NOMO-1 treated with dmso at 0.1 percent for 144 hours (cell line): ENCODE measurements at regions not wholly inside any gene's neighbourhood (a gene's known extent, or its start where the extent isn't known, plus 50 kb on each side); places are given as distances from the start of the nearest gene placed in this dataset.
A peak's percentile ranks its signal among the peaks of the same experiment; 100 is the strongest.
"Not testable (repeated sequence)": the region's sequence is repeated elsewhere in the genome, so short reads cannot be mapped to it uniquely, and the experiment has no call there.

Experiments
- DNase-seq: peaks from one replicate; lab custom pipeline; 2025; ENCODE audit not compliant: unreplicated experiment; lab: John Stamatoyannopoulos, UW

DNA sequence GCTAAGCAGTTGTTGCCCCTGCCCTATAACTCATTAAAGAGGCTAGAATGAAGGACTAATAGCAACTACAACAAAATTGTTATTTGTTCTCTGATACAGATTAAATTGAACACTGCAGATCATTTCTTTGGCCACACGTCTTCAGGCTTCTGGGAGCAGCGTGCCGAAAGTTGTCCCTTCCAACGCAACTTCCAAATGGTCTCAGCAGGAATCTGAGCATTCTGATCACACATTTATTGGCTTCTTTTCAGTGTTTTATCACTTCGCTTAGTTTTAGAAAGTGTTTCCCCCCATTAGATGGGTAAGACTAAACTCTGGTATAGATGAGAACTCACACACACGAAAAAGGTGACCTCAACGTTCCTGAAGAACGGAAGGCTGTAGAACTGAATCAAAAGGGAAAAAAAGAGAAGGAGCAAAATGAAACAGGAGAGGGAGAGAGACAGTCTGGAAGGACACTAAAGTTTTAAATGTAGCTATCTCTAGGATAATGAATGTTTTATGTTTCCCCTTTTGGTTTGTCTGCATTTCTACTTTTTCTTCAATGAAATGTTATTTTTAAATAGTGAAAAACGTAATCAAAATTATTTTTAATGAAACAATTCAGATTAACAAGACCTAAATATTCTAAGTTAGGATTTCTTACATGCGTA, 336.5 kb downstream of the RRAGC start:
- DNase-seq, result no peak

DNA sequence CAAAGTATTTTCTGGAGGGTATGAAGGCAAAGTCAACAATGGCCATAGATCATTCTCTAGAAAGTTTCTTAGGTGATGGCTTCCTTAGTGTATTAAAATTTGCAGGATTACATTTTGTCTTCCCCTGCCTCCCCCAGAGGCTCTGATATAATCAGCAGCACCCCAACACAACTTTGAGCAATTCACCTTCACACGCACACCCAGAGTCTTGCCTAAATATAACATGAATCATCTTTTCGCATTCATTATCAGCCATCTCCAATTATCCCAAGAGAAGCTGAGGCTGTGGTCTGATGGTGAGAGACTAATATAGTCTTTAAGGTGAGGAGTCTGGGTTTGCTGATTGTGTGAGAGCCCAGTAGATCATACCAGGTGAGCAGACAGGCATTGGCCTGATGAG, 343.0 kb downstream of the RRAGC start:
- no peak for DNase-seq

DNA sequence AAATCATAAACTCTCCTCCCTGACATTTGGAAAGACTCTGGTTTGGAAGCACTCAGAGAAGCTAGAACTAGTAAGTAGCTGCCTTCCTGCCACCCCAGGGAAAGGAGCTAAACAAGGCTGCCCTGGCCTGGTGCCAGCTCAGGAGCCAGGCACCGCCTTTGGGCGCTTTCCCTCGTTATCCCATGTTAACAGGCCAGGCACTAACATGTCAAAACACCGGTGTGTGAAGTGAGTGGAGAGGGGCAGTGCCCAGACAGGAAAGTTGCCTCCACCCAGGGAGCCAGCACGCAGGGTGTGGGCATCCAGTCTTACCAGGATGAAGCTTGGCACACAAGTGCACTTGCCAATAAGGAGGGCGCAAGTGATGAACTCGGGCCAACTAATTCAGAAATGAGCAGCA, 346.8 kb downstream of the RRAGC start:
- DNase-seq, result no peak

DNA sequence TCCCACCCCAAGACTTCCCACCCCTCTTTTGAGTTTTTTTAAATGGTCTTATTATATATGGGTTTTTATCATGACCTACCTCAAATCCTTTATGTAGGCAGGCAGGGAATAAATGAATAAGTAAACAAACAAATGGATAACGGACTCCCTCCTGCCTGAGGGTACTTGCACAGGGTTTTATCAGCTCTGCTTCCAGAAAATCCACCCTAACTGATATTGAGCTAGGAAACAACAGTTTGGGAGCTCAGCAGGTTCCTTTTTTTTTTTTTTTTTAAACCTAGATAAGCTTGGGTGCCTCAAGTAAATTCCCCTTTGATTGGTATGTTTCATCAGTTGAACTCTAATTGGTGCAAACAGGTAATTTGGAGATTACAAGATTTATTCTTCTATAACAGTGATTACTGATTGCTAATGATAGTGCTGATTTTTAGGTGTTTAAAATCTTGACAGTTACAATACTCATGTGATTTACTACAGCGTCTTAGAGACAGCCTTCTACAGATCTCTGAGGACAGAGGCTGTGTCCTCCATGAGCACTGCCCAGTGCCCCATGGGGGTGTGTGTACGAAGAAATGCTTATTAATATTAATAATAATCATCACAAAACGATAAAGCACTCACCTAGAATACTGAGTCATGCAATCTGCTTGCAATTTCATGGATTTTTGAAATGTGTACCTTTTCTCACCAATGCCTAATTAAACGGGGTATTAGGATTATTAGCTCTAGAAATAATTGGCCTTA, 347.4 kb downstream of the RRAGC start:
- DNase-seq, result no peak

DNA sequence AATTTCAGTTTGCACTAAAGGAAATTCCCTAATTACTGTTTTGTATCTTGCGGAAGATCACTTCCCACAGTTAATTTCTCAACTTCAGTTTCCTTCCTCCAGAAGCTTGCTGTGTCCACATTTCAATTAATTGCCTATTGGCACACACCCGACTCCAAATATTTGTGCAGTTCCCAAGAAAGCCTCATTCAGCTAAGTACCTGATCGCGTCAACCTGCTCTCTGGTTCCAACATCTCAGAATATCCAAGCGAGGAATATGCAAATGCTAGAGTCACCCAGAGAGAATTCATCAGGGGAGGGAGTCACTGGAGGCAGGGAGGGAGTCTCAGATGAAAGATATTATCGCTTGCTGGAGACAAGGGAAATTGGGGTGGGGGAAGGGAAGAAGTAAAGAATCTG, 351.3 kb downstream of the RRAGC start:
- no peak for DNase-seq

DNA sequence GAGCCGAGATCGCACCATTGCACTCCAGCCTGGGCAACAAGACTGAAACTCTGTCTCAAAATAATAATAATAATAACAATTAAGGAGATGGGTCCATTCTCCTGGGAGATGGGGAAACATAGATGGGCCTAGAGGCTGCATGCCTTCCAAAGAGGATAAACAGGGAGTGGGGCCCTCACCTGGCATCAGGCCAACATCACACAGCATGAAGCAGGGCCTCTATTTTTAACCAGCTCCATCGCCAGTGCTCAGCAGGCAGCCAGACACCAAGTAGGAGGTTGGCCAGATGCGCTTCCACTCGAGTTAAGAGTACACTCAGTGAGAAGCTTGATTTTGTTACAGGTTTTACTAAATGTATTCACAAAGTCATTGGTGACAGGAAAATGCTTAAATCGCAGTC, 352.0 kb downstream of the RRAGC start:
- no peak for DNase-seq

DNA sequence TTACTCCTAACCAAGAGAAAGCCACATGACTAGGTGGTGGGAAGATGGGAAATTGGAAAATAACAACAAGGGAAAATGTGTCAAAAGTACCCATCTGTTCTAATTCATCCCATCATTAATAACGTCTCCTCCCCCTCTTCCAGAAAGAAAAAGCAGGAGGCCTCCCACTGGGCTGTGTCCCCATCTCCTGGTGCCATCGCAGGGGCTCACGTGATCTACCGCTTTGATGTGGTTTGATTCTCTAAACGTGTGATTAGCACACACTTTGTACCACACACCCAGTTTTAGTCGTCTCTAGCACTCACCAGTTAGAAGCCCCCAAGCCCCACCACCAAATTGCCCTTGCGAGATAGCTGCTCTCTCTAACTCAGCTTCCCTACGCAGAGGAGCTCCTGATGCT, 353.6 kb downstream of the RRAGC start:
- DNase-seq, result no peak

DNA sequence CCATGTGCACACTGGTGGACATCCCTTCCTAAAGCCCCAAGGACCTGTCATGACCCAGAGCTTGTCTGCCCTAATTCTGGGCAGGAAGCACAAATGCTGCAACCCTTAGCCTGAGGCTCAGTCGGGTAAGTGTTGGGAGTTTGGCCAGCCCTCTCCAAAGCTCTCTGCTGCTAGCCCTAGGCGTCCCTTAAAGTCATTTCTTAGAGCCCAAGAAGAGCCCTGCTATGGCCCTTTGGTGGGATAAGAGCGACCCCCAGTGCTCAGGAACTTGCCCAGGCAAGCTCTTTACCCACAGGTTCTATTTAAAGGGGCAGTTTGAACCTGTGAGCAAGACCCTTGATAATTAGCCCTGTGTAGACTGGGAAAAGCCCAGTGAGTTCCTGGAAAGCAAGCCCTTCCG, 356.8 kb downstream of the RRAGC start:
- no peak for DNase-seq

DNA sequence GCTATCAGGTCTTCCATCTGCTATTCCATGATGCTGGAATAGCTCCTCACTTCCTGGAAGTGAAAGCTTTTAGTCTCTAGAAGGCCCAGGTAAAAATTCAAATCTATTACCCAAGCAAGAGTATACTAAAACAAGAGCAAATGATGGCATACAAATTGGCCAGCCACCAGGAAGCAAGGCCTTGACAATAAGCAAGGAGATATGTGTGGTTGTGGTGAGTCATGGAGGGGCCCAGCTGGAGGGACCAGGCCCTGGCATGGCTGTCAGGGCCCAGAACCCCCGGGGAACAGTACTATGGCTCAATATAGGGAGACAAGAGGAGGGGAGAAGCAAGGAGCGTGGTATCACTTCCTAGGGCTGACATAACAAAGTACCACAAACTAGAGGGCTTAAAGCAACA, 358.7 kb downstream of the RRAGC start:
- DNase-seq, result peak; percentile 28

DNA sequence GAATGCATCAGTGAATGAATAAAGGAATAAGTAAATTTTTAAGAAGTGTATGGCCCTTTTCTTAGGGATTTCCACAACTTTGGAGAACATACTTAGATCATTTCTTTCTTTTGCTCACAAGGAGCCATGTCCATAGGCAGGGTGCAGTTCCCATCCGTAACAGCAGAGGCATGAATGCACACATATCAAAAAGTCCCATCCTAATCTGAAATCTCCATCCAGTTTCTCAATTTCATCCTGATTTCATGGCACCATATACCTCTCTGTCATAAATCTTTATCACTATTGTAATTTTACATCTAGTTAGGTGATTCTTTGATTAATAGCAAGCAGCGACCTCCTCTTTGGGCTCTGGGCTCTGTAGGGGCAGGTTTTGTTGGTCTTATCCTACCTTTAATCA, 359.2 kb downstream of the RRAGC start:
- no peak for DNase-seq

DNA sequence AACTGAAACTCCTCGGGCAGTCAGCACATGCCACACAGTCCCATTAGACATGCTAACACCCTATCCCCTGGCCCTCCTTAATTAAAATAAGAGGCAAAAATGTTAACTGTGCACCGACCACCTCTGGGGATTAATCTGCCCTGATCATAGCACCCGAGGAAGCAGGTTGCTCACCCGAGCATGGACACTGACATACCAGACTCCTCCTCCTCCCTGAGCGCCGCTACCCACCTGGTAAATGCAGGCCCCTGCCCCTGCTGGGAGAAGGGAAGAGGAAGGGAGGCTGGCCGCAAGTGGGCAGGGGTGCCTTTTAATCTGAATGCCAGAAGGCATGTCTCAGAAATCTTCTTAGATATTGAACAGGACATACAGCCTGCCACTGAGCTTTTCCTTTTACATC, 360.9 kb downstream of the RRAGC start:
- no peak for DNase-seq

DNA sequence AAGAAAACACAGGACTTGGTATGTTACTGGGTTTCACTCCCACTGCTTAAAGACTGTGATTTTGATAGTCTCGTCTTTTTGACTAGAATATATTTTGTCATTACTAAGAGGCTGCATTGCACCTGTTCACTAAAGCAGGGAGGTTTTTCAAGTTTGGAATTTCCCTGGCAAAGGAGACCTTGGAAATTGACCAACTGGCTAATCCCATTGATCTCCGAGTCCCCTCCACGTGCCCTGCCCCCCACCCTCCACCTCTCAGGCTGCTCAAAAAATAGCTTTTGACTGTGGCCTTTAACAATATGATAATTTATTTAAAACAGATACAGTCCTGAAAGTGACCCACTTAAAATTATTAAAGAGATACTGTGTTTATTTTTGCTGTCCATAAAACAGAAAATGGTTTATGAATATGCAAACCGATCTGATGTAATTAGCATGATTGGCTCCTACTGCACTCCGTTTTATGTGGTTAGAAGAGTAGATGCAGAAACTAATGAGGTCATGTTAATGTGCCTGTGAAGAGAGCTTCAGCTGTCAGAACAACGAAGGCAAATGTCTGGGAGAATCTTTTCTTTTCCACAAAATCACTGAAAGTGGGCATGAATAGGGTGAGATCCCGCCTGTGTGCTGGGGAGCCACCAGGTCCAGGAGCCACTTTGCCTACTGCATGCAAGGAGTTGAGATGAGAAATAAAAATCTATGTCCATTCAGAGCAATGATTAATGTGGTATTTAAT, 361.5 kb downstream of the RRAGC start:
- DNase-seq, result no peak

DNA sequence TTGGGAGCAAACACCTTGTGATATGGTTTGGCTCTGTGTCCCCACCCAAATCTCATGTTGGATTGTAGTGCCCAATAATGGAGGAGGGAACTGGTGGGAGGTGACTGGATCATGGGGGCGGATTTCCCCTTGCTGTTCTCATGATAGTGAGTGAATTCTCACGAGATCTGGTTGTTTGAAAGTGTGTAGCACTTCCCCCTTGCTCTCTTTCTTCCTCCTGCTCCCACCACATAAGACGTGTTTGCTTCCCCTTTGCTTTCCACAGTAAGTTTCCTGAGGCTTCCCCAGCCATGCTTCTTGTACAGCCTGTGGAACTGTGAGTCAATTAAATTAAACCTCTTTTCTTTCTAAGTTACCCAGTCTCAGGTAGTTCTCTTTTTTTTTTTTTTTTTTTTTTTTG, 366.3 kb downstream of the RRAGC start:
- DNase-seq, result peak; percentile 35

DNA sequence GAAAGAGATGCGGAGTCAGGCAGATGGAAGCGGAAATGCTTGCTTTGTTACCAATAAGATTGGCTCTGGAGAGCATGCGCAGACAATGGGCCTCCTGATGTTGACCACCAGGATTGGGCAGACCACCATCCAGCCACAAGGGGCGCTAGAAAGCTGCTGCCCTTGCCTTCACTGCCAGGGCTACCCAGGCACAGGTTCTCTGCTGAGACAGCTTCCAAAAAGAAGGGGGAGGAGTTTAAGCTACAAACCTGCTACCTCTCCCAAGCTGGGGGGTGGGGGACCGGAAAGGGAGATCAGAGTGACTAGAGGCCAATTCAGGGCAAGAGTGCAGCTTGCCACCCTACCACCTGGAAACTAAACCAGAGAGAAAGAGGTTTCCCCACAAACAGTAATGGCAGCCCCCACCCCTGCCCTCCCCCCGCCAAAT, 369.7 kb downstream of the RRAGC start:
- DNase-seq, result no peak

DNA sequence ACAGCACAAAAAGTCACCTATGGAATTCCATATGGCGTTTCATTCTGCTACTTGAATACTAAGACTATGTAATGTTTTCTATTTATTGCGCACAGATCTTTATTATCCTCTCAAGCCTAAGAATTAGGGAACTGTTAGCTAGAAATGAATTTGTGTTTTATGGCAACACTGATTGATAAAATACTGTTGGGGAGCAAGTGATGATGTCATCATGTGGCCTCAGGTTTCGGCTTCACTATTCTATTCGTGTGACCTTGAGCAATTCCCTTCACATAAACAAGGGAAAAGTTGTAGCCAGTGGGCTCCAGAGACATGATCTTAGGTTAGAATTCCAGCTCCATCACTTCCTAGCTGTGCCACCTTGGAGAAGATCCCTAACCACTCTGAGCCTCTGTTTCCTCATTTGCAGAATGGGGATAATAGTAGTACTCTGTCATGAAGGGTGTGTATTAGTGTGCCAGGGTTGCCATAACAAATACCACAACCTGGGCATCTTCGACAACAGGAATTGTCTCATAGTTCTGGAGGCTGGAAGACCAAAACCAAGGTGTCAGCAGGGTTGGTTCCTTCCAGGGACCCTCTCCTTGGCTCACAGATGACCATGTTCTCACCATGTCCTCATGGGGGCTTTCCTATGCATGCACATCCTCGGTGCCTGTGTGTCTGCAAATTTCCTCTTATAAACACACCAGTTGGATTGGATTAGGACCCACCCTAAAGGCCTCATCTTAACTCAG, 371.2 kb downstream of the RRAGC start:
- DNase-seq, result no peak

DNA sequence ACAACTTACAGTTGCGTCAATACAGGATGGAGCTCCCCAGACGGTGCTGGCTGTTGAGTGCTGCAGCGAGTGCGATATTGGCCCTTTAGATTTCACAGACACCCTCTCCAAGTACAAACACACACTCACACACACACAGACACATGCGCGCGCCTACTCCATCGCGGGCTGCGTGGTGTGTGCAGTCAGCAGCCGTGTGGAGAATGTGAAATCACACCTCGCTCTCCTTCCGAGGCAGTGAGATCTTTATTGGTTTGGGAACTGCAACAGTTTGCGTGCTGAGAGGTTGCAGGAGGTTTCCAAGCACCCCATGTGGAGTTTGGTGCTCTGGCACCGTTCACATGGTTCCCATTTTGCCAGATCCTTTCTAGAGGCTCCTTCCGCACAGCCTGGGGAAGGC, 372.2 kb downstream of the RRAGC start:
- DNase-seq, result no peak

DNA sequence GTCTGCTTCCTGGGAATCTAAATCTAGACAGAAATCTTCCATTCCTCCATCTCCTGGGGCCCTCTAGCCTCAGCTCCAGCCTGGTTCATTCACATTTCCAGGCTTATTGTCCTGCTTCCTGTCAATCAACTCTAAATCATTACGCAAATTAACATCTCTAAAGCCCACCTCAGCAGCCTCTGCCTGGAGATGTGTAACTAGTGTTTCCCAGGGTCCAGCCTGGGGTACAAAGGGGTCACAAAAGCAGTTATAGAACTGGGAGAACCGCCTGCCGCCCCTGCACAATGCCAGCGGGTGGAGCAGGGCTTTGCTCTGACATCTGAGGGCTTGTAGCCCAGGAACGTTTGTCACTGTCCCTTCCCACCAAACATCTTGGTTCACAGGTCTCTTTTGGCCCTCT, 373.5 kb downstream of the RRAGC start:
- DNase-seq, result no peak

DNA sequence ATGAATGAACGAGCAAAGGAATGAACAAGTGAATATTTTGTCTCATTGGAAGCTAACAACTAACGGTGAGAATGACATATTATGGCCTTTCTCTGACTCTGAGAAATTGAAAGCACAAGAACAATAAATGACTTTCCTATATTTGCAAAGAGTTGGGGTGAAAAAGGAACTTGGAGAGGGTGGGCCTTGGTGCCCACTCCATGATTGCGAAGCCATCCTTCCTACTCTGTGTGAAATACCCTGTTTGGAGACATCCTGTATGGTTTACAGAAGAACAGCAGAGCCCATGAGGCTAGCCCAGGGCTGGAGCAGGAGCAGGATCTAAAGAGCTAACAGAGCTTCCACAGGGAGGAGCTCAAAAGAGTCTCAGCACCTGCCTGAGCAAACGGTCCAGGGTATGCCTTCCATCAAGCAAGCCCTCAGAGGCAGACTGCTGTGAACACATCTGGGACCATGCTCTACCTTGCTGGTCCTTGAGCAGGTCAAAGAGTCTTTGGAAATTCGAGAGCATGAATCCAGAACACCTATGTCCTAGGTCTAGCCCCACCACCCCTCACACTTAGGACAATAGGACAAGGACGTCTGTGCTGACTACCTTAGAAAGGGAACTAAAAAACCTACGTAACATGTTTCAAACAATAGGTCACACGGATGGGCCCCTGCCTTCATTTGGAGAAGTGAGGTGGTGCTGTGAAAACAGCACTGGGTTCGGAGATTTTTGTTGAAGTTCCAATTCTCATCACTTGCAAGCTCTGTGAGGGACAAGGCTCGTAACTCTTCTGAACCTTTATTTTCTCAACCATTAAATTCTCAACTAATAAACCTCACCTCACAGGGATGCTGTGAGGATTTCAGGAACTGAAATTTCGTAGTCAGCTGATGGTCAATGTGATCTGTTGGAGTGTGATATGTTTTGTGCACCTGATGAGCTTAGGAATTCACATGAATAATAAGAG, 377.4 kb downstream of the RRAGC start:
- no peak for DNase-seq

DNA sequence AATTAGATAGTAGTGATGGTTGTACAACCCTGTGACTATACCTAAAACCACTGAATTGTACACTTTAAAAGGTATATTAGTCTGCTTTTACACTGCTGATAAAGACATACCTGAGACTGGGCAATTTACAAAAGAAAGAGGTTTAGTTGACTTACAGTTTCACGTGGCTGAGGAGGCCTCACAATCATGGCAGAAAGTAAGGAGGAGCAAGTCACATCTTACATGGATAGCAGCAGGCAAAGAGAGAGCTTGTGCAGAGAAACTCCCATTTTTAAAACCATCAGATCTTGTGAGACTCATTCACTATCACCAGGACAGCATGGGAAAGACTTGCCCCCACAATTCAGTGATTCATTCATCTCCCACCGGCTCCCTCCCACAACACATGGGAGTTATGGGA, 379.9 kb downstream of the RRAGC start:
- DNase-seq, result not testable (repeated sequence)

DNA sequence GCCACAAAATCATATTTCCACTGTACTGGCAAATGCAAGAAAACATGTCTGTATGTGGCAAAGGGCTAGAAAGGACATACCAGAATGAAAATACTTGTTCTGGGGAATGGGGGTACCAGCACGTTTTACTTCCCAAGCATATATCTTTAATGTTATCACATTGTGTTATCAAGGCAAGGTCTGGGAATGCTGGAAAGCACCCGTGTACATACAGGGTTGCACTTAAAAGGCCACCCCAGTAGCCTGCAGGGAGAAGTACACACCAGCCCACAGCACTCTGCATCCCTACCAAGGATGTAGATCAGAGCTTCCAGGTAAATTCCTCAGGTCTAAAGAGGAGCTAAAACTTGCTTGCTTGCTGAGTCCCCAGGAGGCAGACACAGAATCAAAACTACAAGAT, 381.8 kb downstream of the RRAGC start:
- no peak for DNase-seq

DNA sequence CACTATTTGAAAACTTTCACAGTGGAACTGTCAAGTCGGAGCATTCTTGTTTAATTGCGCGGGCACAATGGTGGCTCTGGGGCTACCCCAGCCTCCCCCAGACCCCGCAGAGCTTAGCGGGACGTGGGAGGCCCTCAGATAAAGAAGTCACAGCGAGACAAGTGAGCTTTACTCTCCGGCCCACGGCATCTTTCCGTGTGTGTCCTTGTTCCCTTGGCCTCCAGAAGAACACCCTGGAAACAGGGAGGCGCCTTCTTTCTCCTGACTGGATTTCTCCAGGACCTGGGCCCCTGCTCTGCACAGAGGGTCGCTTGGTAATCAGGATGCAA, 382.8 kb downstream of the RRAGC start:
- DNase-seq, result no peak
